Colonic mucosa (tissue), 4 donors: ENCODE measurements at regions not wholly inside any gene's neighbourhood (a gene's known extent, or its start where the extent isn't known, plus 50 kb on each side); places are given as distances from the start of the nearest gene placed in this dataset.

Experiments
- DNase-seq: peaks from one replicate; pipeline ENCODE4 v3.0.0-alpha.2; 2020
- H3K27ac ChIP-seq: fragments of 200-600 bp; one replicate; pipeline ENCODE4 v1.8.0; 2021
- H3K27me3 ChIP-seq: fragments of 200-600 bp; one replicate; pipeline ENCODE4 v1.8.0; 2021
- H3K36me3 ChIP-seq: fragments of 200-600 bp; one replicate; pipeline ENCODE4 v1.8.0; 2021
- H3K4me1 ChIP-seq: fragments of 200-600 bp; one replicate; pipeline ENCODE4 v1.8.0; 2021; ENCODE audit warnings: mild to moderate bottlenecking
- H3K4me3 ChIP-seq: fragments of 200-600 bp; one replicate; pipeline ENCODE4 v1.8.0; 2021
- H3K9ac ChIP-seq, 2 donors: one replicate each; pipeline ENCODE4 v1.7.0; 2013; ENCODE audit warnings: control low read depth in 2 of 2, low read depth in 2 of 2, low read length in 2 of 2
- H3K9me3 ChIP-seq: fragments of 200-600 bp; one replicate; pipeline ENCODE4 v1.8.0; 2021
- intact Hi-C: fragments of 100-400 bp; cut with DNase I; formaldehyde crosslinking; loops from one replicate; pipeline ENCODE4 v1.14.1; 2022
- TF ChIP-seq, protein P1 (sequence below): fragments of 200-600 bp; IDR thresholded peaks from one replicate; pipeline ENCODE4 v1.8.0; 2022; ENCODE audit warnings: antibody characterized with exemption, mild to moderate bottlenecking
- donor health status: healthy.
- donor health status: DM: no; HTN: no; CAD: no.
- donor health status: DM: no; HTN: no; CAD: no.

DNA sequence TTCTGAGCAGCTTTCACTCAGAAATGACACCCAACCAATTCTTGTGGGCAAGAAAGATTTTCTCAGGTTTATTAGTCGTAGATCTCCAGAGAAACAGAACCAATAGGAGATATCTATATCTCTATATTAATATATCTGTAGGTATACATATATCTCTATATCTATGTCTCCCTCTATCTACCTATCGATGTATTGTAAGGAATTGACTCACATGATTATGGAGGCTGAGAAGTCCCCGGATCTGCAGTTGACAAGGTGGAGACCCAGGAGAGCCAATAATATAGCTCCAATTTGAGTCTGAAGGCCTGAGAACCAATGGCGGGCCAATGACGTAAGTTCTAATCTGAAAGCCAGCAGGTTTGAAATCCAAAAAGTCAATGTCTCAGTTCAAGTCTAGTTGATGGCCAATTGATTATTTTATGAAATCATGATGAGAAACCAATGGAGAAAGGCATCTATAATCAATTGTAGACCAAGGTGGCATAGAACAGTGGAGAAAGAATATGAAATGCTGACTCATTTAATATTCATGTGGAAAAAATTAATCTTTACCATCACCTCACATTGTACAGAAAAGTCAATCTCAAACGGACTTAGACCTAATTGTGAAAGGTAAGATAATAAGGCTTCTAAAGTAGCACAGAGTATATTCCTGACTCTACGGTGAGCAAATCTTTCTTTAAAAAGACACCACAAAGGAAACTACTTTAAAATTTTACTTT is 65.6 kb upstream of the CHRNA7 start:
- no peak overlapping the region for H3K4me3 ChIP-seq
- no peak for DNase-seq
- H3K9ac ChIP-seq = no peak overlapping the region
- H3K4me1 ChIP-seq = no peaks in the 10 kb centered on the region
- no peaks in the 10 kb centered on the region for H3K9me3 ChIP-seq
- H3K27me3 ChIP-seq = no peaks in the 10 kb centered on the region
- H3K36me3 ChIP-seq = no peaks in the 10 kb centered on the region
- H3K27ac ChIP-seq = no peak overlapping the region
- TF ChIP-seq, protein P1, sequence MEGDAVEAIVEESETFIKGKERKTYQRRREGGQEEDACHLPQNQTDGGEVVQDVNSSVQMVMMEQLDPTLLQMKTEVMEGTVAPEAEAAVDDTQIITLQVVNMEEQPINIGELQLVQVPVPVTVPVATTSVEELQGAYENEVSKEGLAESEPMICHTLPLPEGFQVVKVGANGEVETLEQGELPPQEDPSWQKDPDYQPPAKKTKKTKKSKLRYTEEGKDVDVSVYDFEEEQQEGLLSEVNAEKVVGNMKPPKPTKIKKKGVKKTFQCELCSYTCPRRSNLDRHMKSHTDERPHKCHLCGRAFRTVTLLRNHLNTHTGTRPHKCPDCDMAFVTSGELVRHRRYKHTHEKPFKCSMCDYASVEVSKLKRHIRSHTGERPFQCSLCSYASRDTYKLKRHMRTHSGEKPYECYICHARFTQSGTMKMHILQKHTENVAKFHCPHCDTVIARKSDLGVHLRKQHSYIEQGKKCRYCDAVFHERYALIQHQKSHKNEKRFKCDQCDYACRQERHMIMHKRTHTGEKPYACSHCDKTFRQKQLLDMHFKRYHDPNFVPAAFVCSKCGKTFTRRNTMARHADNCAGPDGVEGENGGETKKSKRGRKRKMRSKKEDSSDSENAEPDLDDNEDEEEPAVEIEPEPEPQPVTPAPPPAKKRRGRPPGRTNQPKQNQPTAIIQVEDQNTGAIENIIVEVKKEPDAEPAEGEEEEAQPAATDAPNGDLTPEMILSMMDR = no peak
- intact Hi-C loops = no loop called here

DNA sequence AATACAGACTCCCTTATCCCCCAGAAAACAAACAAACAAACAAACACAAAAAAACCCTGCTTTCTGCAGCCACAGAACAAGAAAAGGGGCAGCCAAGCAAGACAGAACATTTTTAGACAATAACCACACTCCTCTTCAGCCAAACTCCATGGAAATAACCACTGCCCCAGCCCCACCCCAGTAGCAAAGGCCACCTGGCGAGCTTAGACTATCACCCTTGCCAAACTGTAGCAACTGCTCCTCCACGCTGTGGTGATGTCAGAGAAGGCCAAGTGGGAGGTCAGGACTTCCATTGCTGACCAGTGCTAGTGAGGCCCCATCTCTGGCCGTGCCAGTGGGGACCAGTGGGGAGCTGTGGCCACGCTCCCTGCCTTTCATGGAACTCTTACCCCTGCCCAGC is 60.3 kb upstream of the CHRNA7 start:
- H3K4me1 ChIP-seq = no peaks in the 10 kb centered on the region

DNA sequence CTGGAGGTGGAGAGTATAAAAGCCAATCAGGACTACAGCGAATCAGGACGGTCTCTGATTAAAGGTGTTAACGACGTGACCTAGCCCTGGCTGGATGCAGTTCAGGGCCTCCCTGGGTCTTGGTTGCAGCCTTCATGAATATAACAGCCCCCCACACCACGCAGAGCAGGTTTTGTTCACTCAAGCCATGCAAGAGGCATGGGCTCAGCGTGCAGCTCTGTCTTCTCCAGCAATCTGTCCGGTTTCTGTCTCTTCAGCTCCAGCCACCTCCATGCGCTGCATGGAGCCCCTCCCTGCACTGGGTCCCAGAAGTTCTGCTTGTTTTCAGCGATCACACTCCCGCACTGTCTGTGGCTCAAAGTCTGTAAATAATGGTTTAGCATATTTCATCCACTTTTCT is 57.1 kb upstream of the CHRNA7 start:
- Histone ChIP-seq H3K36me3 (no peaks in the 10 kb centered on the region), H3K27ac (no peak overlapping the region), H3K4me3 (no peak overlapping the region), H3K9me3 (no peaks in the 10 kb centered on the region), H3K9ac (no peak overlapping the region), H3K27me3 (no peaks in the 10 kb centered on the region), H3K4me1 (peaks cover 3% of the 10 kb centered on the region)
- TF ChIP-seq, protein P1 = no peak
- intact Hi-C loops = loop anchor here (10.0 kb wide), 1 partner anchor 328 kb away; no protein-coding TSS in a partner anchor
- DNase-seq = no peak

More for the DNA sequence above, 60.3 kb upstream of the CHRNA7 start:
- Histone ChIP-seq H3K27ac (no peak overlapping the region), H3K4me3 (no peak overlapping the region), H3K27me3 (no peaks in the 10 kb centered on the region), H3K9ac (no peak overlapping the region), H3K36me3 (no peaks in the 10 kb centered on the region), H3K9me3 (no peaks in the 10 kb centered on the region)
- intact Hi-C loops = loop anchor here (10.0 kb wide), 1 partner anchor 325 kb away; no protein-coding TSS in a partner anchor
- TF ChIP-seq, protein P1 = no peak
- peak; percentile 41 for DNase-seq

DNA sequence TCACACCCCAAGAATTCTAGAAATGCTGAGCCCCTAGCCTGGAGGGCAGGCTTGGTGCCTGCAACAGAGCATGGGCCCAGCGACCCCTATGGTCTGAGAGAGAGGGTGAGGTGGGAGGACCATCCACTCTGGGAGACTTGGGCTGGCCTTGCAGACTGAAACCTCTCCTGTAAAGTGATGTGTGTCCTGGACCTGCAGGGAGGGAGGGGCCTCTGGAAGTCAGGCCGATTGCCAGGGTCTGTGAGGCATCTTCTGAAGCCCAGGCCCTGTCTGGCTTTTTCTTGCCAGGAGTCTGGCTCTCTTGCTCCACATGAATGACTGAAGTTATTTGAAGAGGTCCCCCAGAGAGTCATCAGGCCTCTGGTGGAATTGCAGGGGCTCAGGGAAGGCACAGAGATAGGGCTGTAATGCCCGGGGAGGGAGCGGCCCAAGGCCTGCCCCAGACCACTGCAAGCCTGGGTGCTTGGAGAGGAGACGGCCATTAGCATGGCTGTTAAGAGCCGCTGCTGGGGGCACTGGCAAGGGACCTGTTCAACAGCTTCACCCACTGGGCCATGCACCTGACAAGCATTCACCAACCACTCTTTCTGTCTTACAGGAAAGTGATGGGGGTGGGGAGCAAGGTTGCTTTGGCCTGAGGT is 56.0 kb upstream of the CHRNA7 start:
- intact Hi-C loops = loop anchor here (10.0 kb wide), 1 partner anchor 329 kb away; no protein-coding TSS in a partner anchor
- Histone ChIP-seq H3K27ac (no peak overlapping the region), H3K27me3 (no peaks in the 10 kb centered on the region), H3K4me1 (peaks cover 3% of the 10 kb centered on the region), H3K4me3 (no peak overlapping the region), H3K9me3 (no peaks in the 10 kb centered on the region), H3K9ac (no peak overlapping the region), H3K36me3 (no peaks in the 10 kb centered on the region)
- DNase-seq = no peak
- TF ChIP-seq, protein P1 = no peak

DNA sequence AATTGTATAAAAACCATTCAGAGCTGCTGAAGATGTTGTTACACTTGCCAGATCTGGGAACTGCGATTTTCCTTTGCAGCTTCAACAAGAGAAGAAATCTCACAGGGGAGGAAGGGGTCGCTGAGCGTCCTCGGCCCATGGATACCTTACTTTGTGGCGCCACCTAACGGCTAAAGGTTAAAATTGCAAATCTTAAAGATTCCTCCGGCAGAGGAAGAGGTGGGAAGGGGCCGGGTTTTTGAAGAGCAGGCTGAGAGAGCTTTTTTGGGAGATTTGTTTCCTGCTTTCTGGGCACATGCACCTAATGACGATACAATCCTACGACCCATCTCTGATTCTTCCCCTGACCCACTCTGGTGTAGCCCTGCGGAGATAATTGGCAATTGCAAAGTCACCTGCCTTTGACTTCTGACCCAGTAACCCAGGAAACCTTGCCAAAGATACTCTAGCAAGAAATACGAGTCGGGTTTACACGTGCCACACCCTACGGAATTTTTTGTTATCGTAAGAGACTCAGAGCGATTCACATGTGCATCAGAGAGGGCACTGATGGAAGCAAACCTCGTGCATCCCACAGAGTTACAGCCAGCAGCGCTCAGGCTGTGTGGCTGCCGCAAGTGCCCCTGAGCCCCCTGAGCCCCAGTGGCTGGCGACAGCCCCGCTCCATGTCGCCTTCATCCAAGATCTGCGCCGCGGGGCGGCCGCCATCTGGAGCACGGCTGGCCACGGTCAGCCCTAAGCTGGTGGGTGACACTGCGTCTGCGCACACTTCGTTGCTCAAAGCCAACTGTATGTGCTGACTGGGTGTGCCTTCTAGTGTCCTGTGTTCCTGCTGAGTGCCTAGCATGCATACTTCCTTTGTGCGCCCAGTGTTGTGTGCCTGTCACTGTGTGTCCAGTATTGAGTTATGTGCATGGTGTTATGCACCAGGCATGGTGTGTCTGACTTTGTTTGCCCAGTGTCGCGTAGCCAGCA is 55.2 kb upstream of the CHRNA7 start:
- Histone ChIP-seq H3K27ac (no peak overlapping the region), H3K4me3 (peak overlapping the region; percentile 35), H3K36me3 (no peaks in the 10 kb centered on the region), H3K9ac (peak overlapping the region; percentile 27 to 41), H3K9me3 (no peaks in the 10 kb centered on the region), H3K27me3 (no peaks in the 10 kb centered on the region), H3K4me1 (peaks cover 3% of the 10 kb centered on the region)
- TF ChIP-seq, protein P1 = peak; percentile 44
- peak; percentile 60 for DNase-seq
- intact Hi-C loops = loop anchor here (10.0 kb wide), 1 partner anchor 330 kb away; no protein-coding TSS in a partner anchor
